VCaP (cell line): ENCODE measurements at regions not wholly inside any gene's neighbourhood (a gene's known extent, or its start where the extent isn't known, plus 50 kb on each side); places are given as distances from the start of the nearest gene placed in this dataset.

Experiments used
- H3K27ac ChIP-seq: fragments of 450-650 bp; 2 replicates; pipeline ENCODE4 v1.5.1; 2017
- CTCF ChIP-seq: fragments of 450-650 bp; conservative IDR thresholded peaks from 2 replicates; pipeline ENCODE4 v1.5.1; 2017; ENCODE audit warnings: mild to moderate bottlenecking, moderate library complexity

- TF ChIP-seq CTCF = no peak
- no peak overlapping the region for H3K27ac ChIP-seq
Observed at GRCh38 chr6:130575971-130576370, 210.2 kb downstream of the TMEM200A start.

- no peak overlapping the region for H3K27ac ChIP-seq
- TF ChIP-seq CTCF = no peak
Observed at GRCh38 chr6:130577178-130577919, 211.5 kb downstream of the TMEM200A start.

- H3K27ac ChIP-seq = no peak overlapping the region; the same call in 1 of the 2 replicates
- no peak for TF ChIP-seq CTCF
Observed at GRCh38 chr6:130578713-130579112, 212.9 kb downstream of the TMEM200A start.

GRCh38 chr6:130583268-130583667 lies 217.5 kb downstream of the TMEM200A start:
- TF ChIP-seq CTCF = no peak
- H3K27ac ChIP-seq = no peak overlapping the region

GRCh38 chr6:130585587-130585986 lies 219.8 kb downstream of the TMEM200A start:
- no peak for TF ChIP-seq CTCF
- no peak overlapping the region for H3K27ac ChIP-seq

GRCh38 chr6:130587778-130588520 lies 222.1 kb downstream of the TMEM200A start:
- no peak overlapping the region for H3K27ac ChIP-seq
- TF ChIP-seq CTCF = no peak

- TF ChIP-seq CTCF = no peak
- no peak overlapping the region for H3K27ac ChIP-seq
Observed at GRCh38 chr6:130593200-130593599, 227.4 kb downstream of the TMEM200A start.
